ENCODE measurements at regions not wholly inside any gene's neighbourhood (a gene's known extent, or its start where the extent isn't known, plus 50 kb on each side); places are given as distances from the start of the nearest gene placed in this dataset.

DNA sequence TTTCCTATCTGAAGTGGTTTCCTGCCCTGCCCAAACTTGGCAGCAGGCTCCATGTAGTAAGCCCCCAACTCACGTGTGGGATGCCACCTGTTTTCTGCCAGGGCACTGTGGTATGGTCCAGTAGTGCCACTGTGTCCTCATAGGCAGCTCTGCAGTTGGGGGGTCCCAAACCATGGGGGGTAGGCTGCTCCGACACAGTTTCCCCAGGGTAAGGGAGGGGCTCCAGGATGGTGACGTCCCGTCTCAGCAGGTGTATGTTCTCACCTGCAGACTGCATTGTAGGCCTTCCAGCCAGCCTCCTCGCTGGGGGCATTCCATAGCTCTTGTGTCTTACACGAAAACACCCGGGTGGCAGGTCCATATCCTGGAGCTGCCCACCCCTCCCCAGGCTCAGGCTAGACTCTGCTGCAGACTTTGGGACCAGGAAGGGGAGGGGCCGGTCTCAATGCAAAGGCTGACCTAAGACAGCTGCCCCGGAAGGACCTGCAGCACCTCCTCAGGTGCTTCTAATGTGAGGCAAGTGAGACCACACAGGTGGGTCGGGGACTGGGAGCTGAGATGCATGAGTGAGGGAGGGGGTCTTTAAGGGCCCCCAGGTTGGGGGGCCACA is 330.5 kb upstream of the IRX4 start:
- no peak overlapping the region for H3K27ac ChIP-seq
- no peak for DNase-seq (ENCODE audit: low spot score)
- TF ChIP-seq, protein P1, sequence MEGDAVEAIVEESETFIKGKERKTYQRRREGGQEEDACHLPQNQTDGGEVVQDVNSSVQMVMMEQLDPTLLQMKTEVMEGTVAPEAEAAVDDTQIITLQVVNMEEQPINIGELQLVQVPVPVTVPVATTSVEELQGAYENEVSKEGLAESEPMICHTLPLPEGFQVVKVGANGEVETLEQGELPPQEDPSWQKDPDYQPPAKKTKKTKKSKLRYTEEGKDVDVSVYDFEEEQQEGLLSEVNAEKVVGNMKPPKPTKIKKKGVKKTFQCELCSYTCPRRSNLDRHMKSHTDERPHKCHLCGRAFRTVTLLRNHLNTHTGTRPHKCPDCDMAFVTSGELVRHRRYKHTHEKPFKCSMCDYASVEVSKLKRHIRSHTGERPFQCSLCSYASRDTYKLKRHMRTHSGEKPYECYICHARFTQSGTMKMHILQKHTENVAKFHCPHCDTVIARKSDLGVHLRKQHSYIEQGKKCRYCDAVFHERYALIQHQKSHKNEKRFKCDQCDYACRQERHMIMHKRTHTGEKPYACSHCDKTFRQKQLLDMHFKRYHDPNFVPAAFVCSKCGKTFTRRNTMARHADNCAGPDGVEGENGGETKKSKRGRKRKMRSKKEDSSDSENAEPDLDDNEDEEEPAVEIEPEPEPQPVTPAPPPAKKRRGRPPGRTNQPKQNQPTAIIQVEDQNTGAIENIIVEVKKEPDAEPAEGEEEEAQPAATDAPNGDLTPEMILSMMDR (IDR thresholded peaks at IDR 0.05): no peak
- no peak overlapping the region for H3K4me3 ChIP-seq

DNA sequence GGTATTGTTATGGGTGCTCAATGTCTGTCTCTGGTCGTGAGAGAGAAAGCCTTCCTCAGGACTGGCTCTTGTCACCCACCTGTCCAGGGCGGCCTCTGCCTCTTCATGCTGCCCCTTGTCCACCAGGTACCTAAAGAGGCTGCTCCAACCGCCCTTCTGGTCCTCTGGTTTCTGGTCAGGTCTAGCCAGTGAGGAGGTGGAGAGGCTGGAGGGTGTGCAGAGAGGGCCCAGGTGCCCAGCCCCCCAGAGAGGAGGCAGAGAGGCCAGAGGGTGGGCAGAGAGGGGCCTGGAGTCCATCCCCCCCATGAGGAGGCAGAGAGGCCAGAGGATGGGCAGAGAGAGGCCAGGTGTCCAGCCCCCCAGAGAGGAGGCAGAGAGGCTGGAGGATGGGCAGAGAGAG is 329.8 kb upstream of the IRX4 start:
- no peak for DNase-seq (ENCODE audit: low spot score)
- H3K27ac ChIP-seq: no peak overlapping the region
- TF ChIP-seq, protein P1 (IDR thresholded peaks at IDR 0.05): no peak
- no peak overlapping the region for H3K4me3 ChIP-seq

DNA sequence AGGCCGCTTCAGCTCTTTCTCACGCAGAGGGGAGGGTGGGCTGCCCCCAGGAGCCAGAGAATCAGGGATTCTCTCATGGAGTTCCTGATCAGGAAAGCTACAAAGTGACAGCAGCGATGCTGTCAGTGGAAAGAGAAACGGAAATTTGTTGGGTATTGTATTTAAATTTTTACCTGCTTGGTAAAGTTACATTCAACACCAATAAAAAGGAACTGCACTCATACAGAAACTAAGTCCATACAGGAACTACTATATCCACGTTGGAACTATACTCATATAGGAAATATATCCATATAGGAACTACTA is 325.5 kb upstream of the IRX4 start:
- DNase-seq (ENCODE audit: low spot score): no peak
- Histone ChIP-seq H3K27ac (no peak overlapping the region), H3K4me3 (no peak overlapping the region)
- TF ChIP-seq, protein P1 (IDR thresholded peaks at IDR 0.05): no peak

DNA sequence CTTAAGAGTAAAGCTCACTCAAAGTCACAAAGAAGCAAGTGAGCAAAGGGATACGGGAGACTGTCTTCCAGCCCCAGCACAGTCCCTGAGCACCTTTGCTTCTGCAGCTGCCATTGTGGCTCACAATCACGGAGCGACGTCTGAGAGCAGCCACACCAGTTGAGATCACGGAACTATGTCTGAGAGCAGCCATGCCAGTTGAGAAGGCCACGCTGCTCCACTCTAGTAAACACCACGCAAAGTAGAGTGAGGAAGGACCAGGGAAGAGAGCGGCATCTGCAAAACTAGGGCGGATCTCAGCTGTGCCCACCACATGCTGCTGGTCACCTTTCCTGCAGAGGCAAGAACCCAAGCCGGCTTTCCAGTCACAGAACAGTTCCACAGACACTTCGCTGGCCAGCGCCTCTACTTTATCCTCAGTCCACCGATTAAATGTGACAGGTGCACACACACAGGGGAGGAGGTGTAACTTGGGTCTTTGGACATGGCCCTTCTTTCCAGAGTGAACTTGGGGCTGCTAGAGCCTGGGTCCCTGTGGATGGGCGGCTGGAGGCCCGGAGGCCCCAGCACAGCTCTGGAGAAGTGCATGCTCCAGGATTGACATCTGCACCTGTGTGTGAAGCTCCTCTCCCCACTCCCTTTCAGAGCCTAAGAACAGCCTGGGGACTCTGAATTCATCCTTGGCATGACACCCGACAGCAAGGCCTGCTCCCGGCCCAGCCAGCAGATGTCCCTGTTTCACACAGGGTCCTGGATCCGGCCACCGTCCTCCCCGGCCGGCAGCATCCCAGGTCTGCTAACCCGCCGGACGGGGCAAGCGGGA is 324.9 kb upstream of the IRX4 start:
- H3K4me3 ChIP-seq: no peak overlapping the region
- H3K27ac ChIP-seq: no peak overlapping the region
- no peak for DNase-seq (ENCODE audit: low spot score)
- TF ChIP-seq, protein P1 (IDR thresholded peaks at IDR 0.05): no peak

DNA sequence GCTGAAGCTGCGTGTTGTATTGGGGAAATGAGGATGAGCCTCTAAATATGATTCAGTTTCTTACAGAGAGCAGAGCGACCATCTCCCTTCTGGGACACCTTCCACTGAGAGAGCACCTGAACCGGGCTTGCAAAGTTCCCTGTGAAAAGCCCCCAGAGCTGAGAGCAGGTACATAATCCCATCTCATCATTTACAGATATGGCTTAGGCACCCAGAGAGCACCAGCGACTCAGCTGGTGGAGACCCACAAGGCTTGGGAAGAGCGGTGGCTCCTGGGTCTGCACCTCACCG is 324.3 kb upstream of the IRX4 start:
- DNase-seq (ENCODE audit: low spot score): no peak
- no peak overlapping the region for H3K4me3 ChIP-seq
- H3K27ac ChIP-seq: no peak overlapping the region
- TF ChIP-seq, protein P1 (IDR thresholded peaks at IDR 0.05): no peak

DNA sequence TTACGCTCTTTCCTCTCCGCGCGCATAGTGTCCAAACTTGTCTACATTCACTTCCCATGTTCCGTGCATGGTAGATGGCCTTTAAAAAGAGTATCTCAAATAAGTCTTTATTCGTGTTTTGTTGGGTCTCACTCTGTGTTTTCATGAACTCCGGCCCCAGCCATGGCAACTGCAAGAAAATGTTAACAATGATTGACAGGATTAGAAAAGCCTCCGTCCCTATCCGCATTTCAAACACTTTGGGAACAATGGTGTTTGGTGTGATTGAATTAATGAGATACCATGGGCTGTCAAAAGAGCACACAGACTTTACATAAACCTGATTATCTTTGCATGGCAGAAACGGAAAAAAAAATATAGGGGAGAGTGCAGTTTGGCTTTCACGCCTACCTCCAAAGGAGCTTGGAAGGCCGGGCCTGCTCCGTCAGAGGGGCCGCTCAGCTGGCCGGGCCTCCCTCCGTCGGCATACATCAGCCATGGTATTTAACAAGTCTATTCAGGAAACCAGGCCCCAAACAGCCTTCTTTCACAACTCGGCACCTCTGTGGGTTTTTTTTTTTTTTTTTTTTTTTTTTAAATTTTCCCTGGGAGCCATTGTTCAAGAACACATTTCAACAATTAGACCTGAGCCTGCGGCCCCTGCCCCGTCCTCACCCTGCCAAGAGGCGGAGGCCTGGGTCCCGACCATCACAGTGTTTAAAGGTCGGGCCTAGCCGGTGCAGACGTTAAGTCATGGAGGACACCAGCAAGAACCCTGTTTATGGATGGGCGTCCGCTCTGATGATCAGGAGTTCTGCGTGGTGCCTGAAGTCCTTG is 323.8 kb upstream of the IRX4 start:
- Histone ChIP-seq H3K27ac (no peak overlapping the region), H3K4me3 (no peak overlapping the region)
- DNase-seq (ENCODE audit: low spot score): peak; percentile 26
- TF ChIP-seq, protein P1 (IDR thresholded peaks at IDR 0.05): no peak
